Endothelial cell of umbilical vein (primary cell): ENCODE measurements at regions not wholly inside any gene's neighbourhood (a gene's known extent, or its start where the extent isn't known, plus 50 kb on each side); places are given as distances from the start of the nearest gene placed in this dataset.

ENCODE experiments used
- BruUV-seq: library from RNA; stranded (reverse); fragments of 400-500 nt; replicated peaks from 2 replicates; lab custom pipeline; 2021; lab: Mats Ljungman, UMichigan
- CTCF ChIA-PET: fragments of 300-600, 350-600 bp; sonication (Branson Sonifier 250); formaldehyde crosslinking; loops from one replicate; lab custom pipeline; 2021; ENCODE audit warnings: antibody characterized with exemption, inconsistent platforms; lab: Charles Lee
- POLR2A ChIA-PET: fragments of 300-600, 350-600 bp; sonication (Branson Sonifier 250); formaldehyde crosslinking; loops from one replicate; lab custom pipeline; 2021; ENCODE audit warnings: antibody characterized with exemption, inconsistent platforms; lab: Charles Lee
- DNase-seq: peaks from one replicate; pipeline ENCODE4 v3.0.0-alpha.2; 2011; ENCODE audit warnings: low read depth, low spot score
- FAIRE-seq: peaks from 2 replicates; lab custom pipeline; 2011; peaks lifted over from hg19 to GRCh38; lab: Jason Lieb, UNC
- H2AFZ ChIP-seq: 2 replicates; pipeline ENCODE4 v1.6.0; 2012; ENCODE audit warnings: low read depth, low read length, control low read depth, inconsistent platforms
- H3K27ac ChIP-seq: 2 replicates; pipeline ENCODE4 v1.5.1; 2011; ENCODE audit warnings: low read depth, mild to moderate bottlenecking, control low read depth, low read length, moderate library complexity; ENCODE audit not compliant: insufficient read depth
- H3K27me3 ChIP-seq, 2 experiments: 2 replicates each; pipeline versions ENCODE4 v1.6.0 to v1.6.1; 2011; ENCODE audit warnings: low read length in 2 of 2, mixed read lengths in 1 of 2; ENCODE audit not compliant: control insufficient read depth in 2 of 2, insufficient read depth in 2 of 2
- H3K36me3 ChIP-seq, 2 experiments: 2 replicates in 1 of 2; 3 replicates in 1 of 2; pipeline ENCODE4 v1.5.1; 2011; ENCODE audit warnings: low read length in 2 of 2, mild to moderate bottlenecking in 1 of 2, moderate library complexity in 1 of 2; ENCODE audit not compliant: control insufficient read depth in 2 of 2, insufficient read depth in 2 of 2; ENCODE audit errors: extremely low read depth in 1 of 2
- H3K4me1 ChIP-seq: 3 replicates; pipeline ENCODE4 v1.5.1; 2011; ENCODE audit warnings: mild to moderate bottlenecking, low read length; ENCODE audit not compliant: control insufficient read depth, insufficient read depth; ENCODE audit errors: extremely low read depth
- H3K4me2 ChIP-seq: 2 replicates; pipeline ENCODE4 v1.6.1; 2011; ENCODE audit warnings: low read length, control low read depth, mixed read lengths; ENCODE audit not compliant: insufficient read depth
- H3K4me3 ChIP-seq, 3 experiments: fragments of 200-600 bp in 1 of 3; sonication (generic), shearing (Covaris generic) in 1 of 3; replicated peaks in 1 of 3; 2 replicates each; pipeline ENCODE4 v1.5.1; 2011 to 2016; ENCODE audit warnings: control low read depth in 3 of 3, low read length in 3 of 3, mild to moderate bottlenecking in 2 of 3, inconsistent platforms in 1 of 3, low read depth in 1 of 3, moderate library complexity in 1 of 3; ENCODE audit not compliant: insufficient read depth in 1 of 3
- H3K79me2 ChIP-seq: 2 replicates; pipeline ENCODE4 v1.6.0; 2012; ENCODE audit warnings: low read length, inconsistent platforms; ENCODE audit not compliant: control insufficient read depth, insufficient read depth
- H3K9ac ChIP-seq: replicated peaks from 2 replicates; pipeline ENCODE3; 2011; ENCODE audit warnings: low read length, control low read depth; ENCODE audit not compliant: insufficient read depth; ENCODE audit errors: extremely low read depth
- H3K9me1 ChIP-seq: replicated peaks from 3 replicates; pipeline ENCODE4 v1.6.0; 2011; ENCODE audit warnings: mild to moderate bottlenecking, low read length; ENCODE audit not compliant: control insufficient read depth, insufficient read depth; ENCODE audit errors: extremely low read depth
- H3K9me3 ChIP-seq: replicated peaks from 2 replicates; pipeline ENCODE4 v1.5.1; 2012; ENCODE audit warnings: low read length, inconsistent platforms; ENCODE audit not compliant: control insufficient read depth, insufficient read depth
- H4K20me1 ChIP-seq: replicated peaks from 2 replicates; pipeline ENCODE3; 2011; ENCODE audit warnings: mild to moderate bottlenecking, low read length; ENCODE audit not compliant: control insufficient read depth, insufficient read depth; ENCODE audit errors: extremely low read depth
- JUN ChIP-seq: IDR thresholded peaks from 2 replicates; pipeline ENCODE4 v1.6.1; 2011; ENCODE audit warnings: borderline replicate concordance, low read depth; ENCODE audit not compliant: insufficient read length, insufficient read depth
- MYC ChIP-seq: IDR thresholded peaks from one replicate; pipeline ENCODE4 v1.6.1; 2011; ENCODE audit warnings: mild to moderate bottlenecking, low read depth, low read length
- POLR2A ChIP-seq: IDR thresholded peaks from 2 replicates; pipeline ENCODE4 v1.6.1; 2012; ENCODE audit warnings: low read depth, mild to moderate bottlenecking, control low read depth, low read length
- POLR2AphosphoS5 ChIP-seq: IDR thresholded peaks from 2 replicates; pipeline ENCODE4 v1.6.1; 2012; ENCODE audit warnings: low read depth, mild to moderate bottlenecking, control low read depth, low read length, moderate library complexity; ENCODE audit not compliant: insufficient read depth
- dilution Hi-C: fragments of 300-500 bp; cut with MboI; formaldehyde crosslinking; loops from one replicate; pipeline ENCODE4 v1.15.0; 2019; ENCODE audit warnings: low sequenced_read_pairs; ENCODE audit not compliant: extremely low pct_ligation_motif_present
- intact Hi-C: fragments of 100-400 bp; cut with micrococcal nuclease; formaldehyde crosslinking; loops from one replicate; pipeline ENCODE4 v1.10.0; 2022
- TF ChIP-seq, protein P1 (sequence below), 2 donors: IDR thresholded peaks; 1 replicate in 1 of 2; 2 replicates in 1 of 2; pipeline ENCODE4 v1.5.1; 2011; ENCODE audit warnings: low read length in 2 of 2, mild to moderate bottlenecking in 2 of 2, moderate library complexity in 2 of 2, control low read depth in 1 of 2, inconsistent platforms in 1 of 2, low read depth in 1 of 2; ENCODE audit not compliant: insufficient read depth in 1 of 2; ENCODE audit errors: extremely low read depth in 1 of 2

DNA sequence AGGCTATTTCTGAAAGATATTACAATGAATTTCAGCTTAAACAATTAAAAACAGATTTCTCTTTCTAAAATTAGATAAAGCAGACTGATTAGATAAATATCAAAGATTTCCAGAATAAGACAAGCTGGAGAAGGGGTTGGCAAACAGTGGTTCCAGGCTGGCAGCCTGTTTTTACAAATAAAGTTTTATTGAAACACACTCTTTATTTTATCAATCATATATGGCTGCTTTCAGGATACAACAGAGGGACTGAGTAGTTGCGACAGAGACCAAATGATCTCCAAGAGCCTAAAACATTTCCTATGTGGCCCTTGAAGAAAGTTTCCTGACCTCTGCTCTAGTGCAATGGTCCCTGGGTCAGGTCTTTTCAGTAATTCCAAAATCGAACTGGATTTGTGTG lies 65.6 kb upstream of the IYD start:
- Histone ChIP-seq H3K4me1 (no peaks in the 10 kb centered on the region), H4K20me1 (no peaks in the 10 kb centered on the region), H3K4me2 (no peak overlapping the region), H3K9me1 (no peaks in the 10 kb centered on the region), H3K36me3 (no peaks in the 10 kb centered on the region), H3K27ac (no peak overlapping the region), H3K27me3 (peaks cover 0 to 3% of the 10 kb centered on the region in 2 experiments), H3K4me3 (no peak overlapping the region), H2AFZ (no peak overlapping the region), H3K9ac (no peak overlapping the region), H3K9me3 (no peaks in the 10 kb centered on the region), H3K79me2 (no peaks in the 10 kb centered on the region)
- BruUV-seq: no TSS peak
- DNase-seq: no peak
- ChIA-PET POLR2A (no interaction called here), CTCF (interaction anchor here (0.9 to 1.1 kb wide), 2 partner anchors 92 to 224 kb away, joined by 3 to 5 read pairs; no protein-coding TSS in a partner anchor)
- no peak for FAIRE-seq
- intact Hi-C loops (no loop called here), dilution Hi-C loops (no loop called here)
- TF ChIP-seq POLR2AphosphoS5 (no peak), JUN (no peak)
- TF ChIP-seq, protein P1, sequence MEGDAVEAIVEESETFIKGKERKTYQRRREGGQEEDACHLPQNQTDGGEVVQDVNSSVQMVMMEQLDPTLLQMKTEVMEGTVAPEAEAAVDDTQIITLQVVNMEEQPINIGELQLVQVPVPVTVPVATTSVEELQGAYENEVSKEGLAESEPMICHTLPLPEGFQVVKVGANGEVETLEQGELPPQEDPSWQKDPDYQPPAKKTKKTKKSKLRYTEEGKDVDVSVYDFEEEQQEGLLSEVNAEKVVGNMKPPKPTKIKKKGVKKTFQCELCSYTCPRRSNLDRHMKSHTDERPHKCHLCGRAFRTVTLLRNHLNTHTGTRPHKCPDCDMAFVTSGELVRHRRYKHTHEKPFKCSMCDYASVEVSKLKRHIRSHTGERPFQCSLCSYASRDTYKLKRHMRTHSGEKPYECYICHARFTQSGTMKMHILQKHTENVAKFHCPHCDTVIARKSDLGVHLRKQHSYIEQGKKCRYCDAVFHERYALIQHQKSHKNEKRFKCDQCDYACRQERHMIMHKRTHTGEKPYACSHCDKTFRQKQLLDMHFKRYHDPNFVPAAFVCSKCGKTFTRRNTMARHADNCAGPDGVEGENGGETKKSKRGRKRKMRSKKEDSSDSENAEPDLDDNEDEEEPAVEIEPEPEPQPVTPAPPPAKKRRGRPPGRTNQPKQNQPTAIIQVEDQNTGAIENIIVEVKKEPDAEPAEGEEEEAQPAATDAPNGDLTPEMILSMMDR (IDR thresholded peaks at IDR 0.05; ENCODE audit: extremely low read depth in 1 of 2, insufficient read depth in 1 of 2, low read depth in 1 of 2, low read length in 2 of 2): no peak

DNA sequence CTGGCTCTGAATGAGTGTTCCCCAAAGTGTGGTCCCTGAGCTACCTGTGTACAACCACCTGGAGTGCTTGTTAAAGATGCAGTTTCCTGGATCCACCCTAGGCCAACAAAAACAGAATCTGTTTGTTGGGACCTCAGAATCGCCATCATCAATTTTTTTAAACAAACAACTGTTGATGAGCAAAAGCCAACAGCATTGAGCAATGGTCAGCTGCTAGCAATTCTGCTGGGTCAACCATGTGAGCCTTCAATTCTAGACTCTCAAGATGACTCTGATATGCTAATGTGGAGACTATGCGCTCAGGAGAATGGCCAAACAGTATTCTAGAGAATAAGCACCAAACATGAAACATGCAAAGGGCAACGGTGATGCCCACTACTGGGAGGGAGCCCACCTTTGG lies 64.4 kb upstream of the IYD start:
- peaks cover 0 to 3% of the 10 kb centered on the region in 2 experiments for H3K27me3 ChIP-seq
- BruUV-seq: no TSS peak
- H3K9me1 ChIP-seq: no peaks in the 10 kb centered on the region
- H3K36me3 ChIP-seq: no peaks in the 10 kb centered on the region
- no peak overlapping the region for H3K9ac ChIP-seq
- no peak overlapping the region for H3K27ac ChIP-seq
- H3K4me1 ChIP-seq: no peaks in the 10 kb centered on the region
- dilution Hi-C loops: no loop called here
- DNase-seq (no peak), FAIRE-seq (no peak)
- no peak overlapping the region for H3K4me2 ChIP-seq
- H3K4me3 ChIP-seq: no peak overlapping the region
- H3K79me2 ChIP-seq: no peaks in the 10 kb centered on the region
- ChIA-PET CTCF (no interaction called here), POLR2A (no interaction called here)
- TF ChIP-seq JUN (no peak), MYC (no peak), POLR2A (no peak)
- no peaks in the 10 kb centered on the region for H3K9me3 ChIP-seq
- H2AFZ ChIP-seq: no peak overlapping the region
- intact Hi-C loops: no loop called here
- H4K20me1 ChIP-seq: no peaks in the 10 kb centered on the region
